H9 (cell line): ENCODE measurements at regions not wholly inside any gene's neighbourhood (a gene's known extent, or its start where the extent isn't known, plus 50 kb on each side); places are given as distances from the start of the nearest gene placed in this dataset.

Source experiments
- DNase-seq: peaks from one replicate; pipeline ENCODE4 v3.0.0-alpha.2; 2017
- H2AFZ ChIP-seq: one replicate; pipeline ENCODE4 v1.6.1; 2013; ENCODE audit warnings: mild to moderate bottlenecking, low read length, control low read depth, moderate library complexity
- H2AK5ac ChIP-seq: 2 replicates; pipeline ENCODE4 v1.6.1; 2013; ENCODE audit warnings: low read length, control low read depth, mixed read lengths; ENCODE audit not compliant: insufficient read length
- H2BK120ac ChIP-seq: one replicate; pipeline ENCODE4 v1.6.1; 2013; ENCODE audit warnings: low read depth, mild to moderate bottlenecking, low read length, control low read depth, inconsistent platforms; ENCODE audit not compliant: poor library complexity, severe bottlenecking
- H2BK12ac ChIP-seq: 2 replicates; pipeline ENCODE4 v1.6.1; 2013; ENCODE audit warnings: low read length, control low read depth, mixed read lengths, low read depth; ENCODE audit not compliant: insufficient read length
- H2BK15ac ChIP-seq: 2 replicates; pipeline ENCODE4 v1.6.1; 2013; ENCODE audit warnings: low read depth, low read length, control low read depth
- H2BK20ac ChIP-seq: one replicate; pipeline ENCODE4 v1.6.1; 2013; ENCODE audit warnings: low read depth, mild to moderate bottlenecking, low read length, control low read depth, inconsistent platforms; ENCODE audit not compliant: poor library complexity, severe bottlenecking
- H2BK5ac ChIP-seq: 2 replicates; pipeline ENCODE4 v1.6.1; 2013; ENCODE audit warnings: low read length, control low read depth, mixed read lengths; ENCODE audit not compliant: insufficient read length
- H3K14ac ChIP-seq: 2 replicates; pipeline ENCODE4 v1.6.1; 2013; ENCODE audit warnings: low read length, control low read depth; ENCODE audit not compliant: insufficient read depth
- H3K18ac ChIP-seq: 2 replicates; pipeline ENCODE4 v1.6.1; 2013; ENCODE audit warnings: low read depth, mild to moderate bottlenecking, mixed read lengths, low read length, control low read depth; ENCODE audit not compliant: insufficient read length
- H3K23ac ChIP-seq: 2 replicates; pipeline ENCODE4 v1.6.1; 2013; ENCODE audit warnings: low read length, control low read depth, mixed read lengths, low read depth; ENCODE audit not compliant: insufficient read length
- H3K23me2 ChIP-seq: 2 replicates; pipeline ENCODE4 v1.6.1; 2013; ENCODE audit warnings: low read depth, mild to moderate bottlenecking, mixed read lengths, low read length, control low read depth; ENCODE audit not compliant: insufficient read length, poor library complexity, severe bottlenecking
- H3K27ac ChIP-seq: 2 replicates; pipeline ENCODE4 v1.5.1; 2013; ENCODE audit warnings: low read length, control low read depth, mixed read lengths, low read depth; ENCODE audit not compliant: insufficient read length
- H3K27me3 ChIP-seq: 2 replicates; pipeline ENCODE4 v1.6.1; 2013; ENCODE audit warnings: low read length, control low read depth, inconsistent platforms; ENCODE audit not compliant: insufficient read depth
- H3K4ac ChIP-seq: 2 replicates; pipeline ENCODE4 v1.6.1; 2013; ENCODE audit warnings: low read depth, mild to moderate bottlenecking, control low read depth, inconsistent platforms, low read length, moderate library complexity
- H3K4me1 ChIP-seq: 2 replicates; pipeline ENCODE4 v1.6.1; 2013; ENCODE audit warnings: low read length, control low read depth, inconsistent platforms; ENCODE audit not compliant: insufficient read depth
- H3K4me2 ChIP-seq: 2 replicates; pipeline ENCODE4 v1.6.1; 2013; ENCODE audit warnings: low read length, control low read depth, mixed read lengths; ENCODE audit not compliant: insufficient read length, insufficient read depth
- H3K56ac ChIP-seq: 2 replicates; pipeline ENCODE4 v1.6.1; 2013; ENCODE audit warnings: low read depth, mild to moderate bottlenecking, mixed read lengths, low read length, control low read depth; ENCODE audit not compliant: insufficient read length
- H3K79me1 ChIP-seq: 2 replicates; pipeline ENCODE4 v1.6.1; 2013; ENCODE audit warnings: low read depth, mild to moderate bottlenecking, moderate library complexity, low read length, control low read depth, inconsistent platforms; ENCODE audit not compliant: insufficient read depth, poor library complexity, severe bottlenecking
- H3K79me2 ChIP-seq: 2 replicates; pipeline ENCODE4 v1.6.1; 2013; ENCODE audit warnings: low read length, control low read depth, inconsistent platforms; ENCODE audit not compliant: insufficient read depth
- H3K9ac ChIP-seq: 2 replicates; pipeline ENCODE4 v1.6.1; 2013; ENCODE audit warnings: low read length, control low read depth, mixed read lengths; ENCODE audit not compliant: insufficient read length; ENCODE audit errors: extremely low read depth
- H3K9me3 ChIP-seq: one replicate; pipeline ENCODE4 v1.6.1; 2013; ENCODE audit warnings: low read depth, low read length, inconsistent platforms; ENCODE audit not compliant: control insufficient read depth
- H3T11ph ChIP-seq: one replicate; pipeline ENCODE4 v1.6.1; 2013; ENCODE audit warnings: mild to moderate bottlenecking, low read length, control low read depth, inconsistent platforms
- H4K20me1 ChIP-seq: one replicate; pipeline ENCODE4 v1.6.1; 2013; ENCODE audit not compliant: control insufficient read depth, insufficient read length, insufficient read depth
- H4K5ac ChIP-seq: 2 replicates; pipeline ENCODE4 v1.6.1; 2013; ENCODE audit warnings: low read depth, mild to moderate bottlenecking, mixed read lengths, low read length, control low read depth; ENCODE audit not compliant: insufficient read length
- H4K8ac ChIP-seq: replicated peaks from 2 replicates; pipeline ENCODE4 v1.6.1; 2013; ENCODE audit warnings: low read length, control low read depth, mixed read lengths, low read depth; ENCODE audit not compliant: insufficient read length
- H4K91ac ChIP-seq: 2 replicates; pipeline ENCODE4 v1.6.1; 2013; ENCODE audit warnings: low read depth, mild to moderate bottlenecking, moderate library complexity, mixed read lengths, low read length, control low read depth; ENCODE audit not compliant: insufficient read length
- H3K27ac Mint-ChIP-seq, 3 experiments: 2 replicates in 2 of 3; 3 replicates in 1 of 3; pipeline ENCODE4 v1.8.0; 2020 to 2021; ENCODE audit warnings: mixed read lengths in 3 of 3, mild to moderate bottlenecking in 1 of 3, moderate library complexity in 1 of 3
- H3K27me3 Mint-ChIP-seq: 2 replicates; pipeline ENCODE4 v1.8.0; 2021; ENCODE audit warnings: low read depth, mild to moderate bottlenecking, moderate library complexity, mixed read lengths
- H3K36me3 Mint-ChIP-seq, 3 experiments: 2 replicates in 2 of 3; 3 replicates in 1 of 3; pipeline ENCODE4 v1.8.0; 2020 to 2021; ENCODE audit warnings: low read depth in 3 of 3, mixed read lengths in 3 of 3; ENCODE audit not compliant: insufficient read depth in 1 of 3
- H3K4me1 Mint-ChIP-seq, 2 experiments: 2 replicates each; pipeline ENCODE4 v1.8.0; 2020; ENCODE audit warnings: mixed read lengths in 2 of 2
- H3K4me3 Mint-ChIP-seq, 2 experiments: 2 replicates in 1 of 2; 3 replicates in 1 of 2; pipeline ENCODE4 v1.8.0; 2020 to 2021; ENCODE audit warnings: mild to moderate bottlenecking in 2 of 2, mixed read lengths in 2 of 2, moderate library complexity in 1 of 2
- H3K9me3 Mint-ChIP-seq, 2 experiments: 2 replicates in 1 of 2; 3 replicates in 1 of 2; pipeline ENCODE4 v1.8.0; 2020; ENCODE audit warnings: mild to moderate bottlenecking in 2 of 2, mixed read lengths in 2 of 2, moderate library complexity in 1 of 2
- CTCF ChIP-seq: fragments of 200-600 bp; sonication (generic); conservative IDR thresholded peaks from 3 replicates; pipeline ENCODE4 v1.8.0; 2021; ENCODE audit warnings: antibody characterized with exemption, mild to moderate bottlenecking
- WGBS: extraction: QIAGEN DNeasy Blood & Tissue Kit; methylation state at CpG from one replicate; pipeline ENCODE4 v1.1.7; 2013; ENCODE audit warnings: missing lambda C conversion rate, low lambda C conversion rate, mixed read lengths; ENCODE audit not compliant: insufficient read length; ENCODE audit errors: extremely low coverage; 5-methylcytosine and 5-hydroxymethylcytosine counted together

- peaks cover 2 to 19% of the 10 kb centered on the region in 2 experiments for H3K4me1 Mint-ChIP-seq
- DNase-seq = no peak
- H3K18ac ChIP-seq = no peak overlapping the region
- TF ChIP-seq CTCF = no peak
- no peak overlapping the region for H2BK12ac ChIP-seq
- H3K27ac Mint-ChIP-seq = no peak overlapping the region
- no peak overlapping the region for H3K4ac ChIP-seq
- H3K27me3 ChIP-seq = peaks cover 29% of the 10 kb centered on the region
- peaks cover under 1% of the 10 kb centered on the region for H4K20me1 ChIP-seq
- H2AFZ ChIP-seq = no peak overlapping the region
- H3T11ph ChIP-seq = no peak overlapping the region
- no peak overlapping the region for H3K9ac ChIP-seq
- H4K5ac ChIP-seq = no peak overlapping the region
- no peak overlapping the region for H3K14ac ChIP-seq
- H3K27me3 Mint-ChIP-seq = peaks cover 15% of the 10 kb centered on the region
- no peak overlapping the region for H4K91ac ChIP-seq
- H2BK5ac ChIP-seq = no peak overlapping the region
- no peak overlapping the region for H3K56ac ChIP-seq
- H3K36me3 Mint-ChIP-seq = no peaks in the 10 kb centered on the region
- no peaks in the 10 kb centered on the region for H3K79me1 ChIP-seq
- H2BK120ac ChIP-seq = no peak overlapping the region
- H3K4me3 Mint-ChIP-seq = no peak overlapping the region
- H3K23me2 ChIP-seq = no peaks in the 10 kb centered on the region
- H2BK20ac ChIP-seq = no peak overlapping the region
- no CpG with 5 or more reads among the region's 27 CpGs for WGBS
- H3K27ac ChIP-seq = no peak overlapping the region
- H3K9me3 ChIP-seq = no peaks in the 10 kb centered on the region
- H2AK5ac ChIP-seq = no peak overlapping the region
- H3K79me2 ChIP-seq = no peaks in the 10 kb centered on the region
- no peak overlapping the region for H3K4me2 ChIP-seq
- no peaks in the 10 kb centered on the region for H3K4me1 ChIP-seq
- H2BK15ac ChIP-seq = no peak overlapping the region
- H3K9me3 Mint-ChIP-seq = no peaks in the 10 kb centered on the region; a peak in 2 of 5 replicates
- H4K8ac ChIP-seq = no peak overlapping the region
- H3K23ac ChIP-seq = no peak overlapping the region
These were observed 77.1 kb upstream of the PRR5 start for GRCh38 chr22:44624689-44625420.
